ENCODE measurements at regions not wholly inside any gene's neighbourhood (a gene's known extent, or its start where the extent isn't known, plus 50 kb on each side); places are given as distances from the start of the nearest gene placed in this dataset.
"Not testable (repeated sequence)": the region's sequence is repeated elsewhere in the genome, so short reads cannot be mapped to it uniquely, and the experiment has no call there.

GRCh38 chr20:48350313-48350988 lies 477.3 kb downstream of the PREX1 start:
- peak; percentile 40 for DNase-seq

GRCh38 chr20:48349656-48350055 lies 478.1 kb downstream of the PREX1 start:
- DNase-seq, result no peak

- DNase-seq, result no peak
These were observed 479.8 kb downstream of the PREX1 start for GRCh38 chr20:48348022-48348421.

GRCh38 chr20:48342822-48343513 lies 484.8 kb downstream of the PREX1 start:
- no peak for DNase-seq

DNA sequence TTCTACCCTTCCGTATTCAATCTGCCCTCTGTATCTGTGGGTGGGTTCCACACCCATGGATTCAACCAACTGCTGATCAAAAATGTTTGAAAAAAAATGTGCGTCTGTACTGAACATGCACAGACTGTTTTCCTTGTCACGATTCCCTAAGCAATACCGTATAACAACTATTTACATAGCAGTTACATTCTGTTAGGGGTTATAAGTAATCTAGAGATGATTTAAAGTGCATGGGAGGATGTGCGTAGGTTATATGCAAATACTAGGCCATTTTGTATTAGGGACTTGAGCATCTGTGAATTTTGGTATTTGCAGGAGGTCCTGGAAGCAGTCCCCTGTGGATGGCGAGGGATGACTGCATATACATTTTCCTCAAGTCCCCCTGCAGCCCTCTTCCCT lies 486.9 kb downstream of the PREX1 start:
- DNase-seq, result no peak

DNA sequence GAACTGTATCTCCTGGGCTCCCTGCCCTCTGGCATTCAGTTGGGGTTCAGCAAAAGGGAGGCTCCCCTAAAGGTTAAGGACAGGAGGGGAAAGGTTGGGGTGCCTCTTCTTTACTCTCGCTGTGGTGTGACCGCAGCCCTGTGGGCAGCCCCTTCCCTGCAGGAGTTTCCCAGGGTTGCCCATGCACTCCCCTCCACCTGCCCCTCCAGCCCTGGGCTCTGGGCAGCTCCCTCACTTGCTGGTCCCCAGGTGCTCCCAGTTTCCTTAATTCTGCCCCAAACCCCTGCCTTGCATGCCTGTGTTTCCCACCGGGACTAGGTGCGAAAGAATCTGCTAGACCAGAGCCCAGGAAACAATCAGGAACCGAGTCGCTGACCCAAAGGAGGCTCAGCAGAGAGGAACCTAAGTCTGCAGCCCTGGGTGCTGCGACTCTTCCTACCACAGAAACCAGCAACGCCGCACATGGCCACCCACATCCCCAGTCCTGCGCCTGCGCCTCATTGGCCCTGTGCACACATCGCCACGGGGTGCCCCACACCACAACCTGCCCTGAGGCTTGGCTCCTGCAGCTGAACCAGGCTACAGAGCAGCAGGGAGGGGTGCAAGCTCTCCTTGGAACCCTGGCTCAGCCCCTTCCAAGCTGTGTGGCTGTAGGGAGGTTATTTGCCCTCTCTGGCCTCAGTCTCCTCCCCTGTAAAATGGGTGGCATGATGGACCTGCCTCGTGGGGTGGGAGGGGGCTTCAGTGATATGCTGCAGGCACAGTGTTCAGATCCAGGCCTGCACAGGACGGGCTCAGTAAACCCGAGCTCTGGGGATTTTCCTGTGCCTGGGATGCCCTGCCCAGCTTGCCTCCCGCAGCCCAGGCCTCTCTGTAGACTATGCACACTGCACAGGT lies 487.6 kb downstream of the PREX1 start:
- DNase-seq, result no peak

- no peak for DNase-seq
These were observed 488.4 kb downstream of the PREX1 start for GRCh38 chr20:48339190-48339985.

GRCh38 chr20:48338717-48339116 lies 489.1 kb downstream of the PREX1 start:
- no peak for DNase-seq

DNA sequence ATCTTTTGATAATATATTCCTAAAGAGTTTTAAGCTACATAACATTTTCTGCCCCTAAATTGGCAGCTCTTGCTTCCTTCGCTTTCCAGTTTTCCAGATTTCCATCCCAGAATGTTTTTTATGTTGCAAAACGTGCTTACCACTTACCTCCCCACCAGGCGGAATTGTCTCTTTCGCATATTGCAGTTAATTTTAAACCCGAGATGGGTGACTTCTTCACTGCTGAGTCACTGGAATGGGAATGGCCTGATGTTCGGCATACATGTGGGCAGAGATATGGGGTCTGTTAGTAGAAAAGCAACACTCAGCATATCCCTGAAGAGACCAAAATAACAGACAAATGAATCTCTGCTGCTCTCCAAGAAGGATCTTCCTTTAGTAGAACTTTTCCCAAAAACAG lies 491.2 kb downstream of the PREX1 start:
- DNase-seq, result no peak

DNA sequence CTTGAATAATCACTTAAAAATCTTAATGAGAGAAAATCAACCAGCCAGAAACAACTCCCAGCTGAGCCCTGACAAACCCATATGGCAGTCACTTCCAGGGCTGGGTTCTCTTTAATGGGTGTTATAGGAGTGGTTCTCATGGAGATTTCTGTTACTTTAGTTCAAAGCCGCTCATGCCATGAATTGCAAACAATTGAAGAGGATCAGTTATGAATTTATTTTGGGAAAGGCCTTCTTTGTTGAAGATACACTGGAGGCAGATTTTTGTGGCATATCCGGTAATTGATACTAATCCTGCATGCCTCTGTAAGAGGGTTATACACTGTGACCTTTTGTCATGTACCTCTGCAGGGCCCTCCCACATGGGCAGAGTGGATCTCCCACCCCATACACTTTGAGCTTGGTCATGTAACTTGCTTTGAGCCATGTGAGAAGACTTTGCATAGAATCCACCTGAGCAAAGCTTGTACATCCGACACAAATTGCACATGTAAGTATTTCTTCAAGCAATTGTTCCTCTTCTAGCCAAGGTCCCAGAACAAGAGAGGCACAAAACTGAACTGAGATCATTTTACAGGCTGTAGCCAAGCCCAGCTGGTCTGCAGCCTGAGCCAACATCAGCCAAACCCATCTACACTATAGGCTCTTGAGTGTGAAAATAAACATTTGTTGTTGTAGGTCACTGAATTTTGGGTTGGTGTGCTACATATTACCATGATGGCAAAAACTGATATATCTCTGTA lies 492.3 kb downstream of the PREX1 start:
- peak; percentile 93 for DNase-seq

- DNase-seq, result no peak
These were observed 494.1 kb downstream of the PREX1 start for GRCh38 chr20:48333707-48334106.

GRCh38 chr20:48332555-48332954 lies 495.2 kb downstream of the PREX1 start:
- peak; percentile 31 for DNase-seq

DNA sequence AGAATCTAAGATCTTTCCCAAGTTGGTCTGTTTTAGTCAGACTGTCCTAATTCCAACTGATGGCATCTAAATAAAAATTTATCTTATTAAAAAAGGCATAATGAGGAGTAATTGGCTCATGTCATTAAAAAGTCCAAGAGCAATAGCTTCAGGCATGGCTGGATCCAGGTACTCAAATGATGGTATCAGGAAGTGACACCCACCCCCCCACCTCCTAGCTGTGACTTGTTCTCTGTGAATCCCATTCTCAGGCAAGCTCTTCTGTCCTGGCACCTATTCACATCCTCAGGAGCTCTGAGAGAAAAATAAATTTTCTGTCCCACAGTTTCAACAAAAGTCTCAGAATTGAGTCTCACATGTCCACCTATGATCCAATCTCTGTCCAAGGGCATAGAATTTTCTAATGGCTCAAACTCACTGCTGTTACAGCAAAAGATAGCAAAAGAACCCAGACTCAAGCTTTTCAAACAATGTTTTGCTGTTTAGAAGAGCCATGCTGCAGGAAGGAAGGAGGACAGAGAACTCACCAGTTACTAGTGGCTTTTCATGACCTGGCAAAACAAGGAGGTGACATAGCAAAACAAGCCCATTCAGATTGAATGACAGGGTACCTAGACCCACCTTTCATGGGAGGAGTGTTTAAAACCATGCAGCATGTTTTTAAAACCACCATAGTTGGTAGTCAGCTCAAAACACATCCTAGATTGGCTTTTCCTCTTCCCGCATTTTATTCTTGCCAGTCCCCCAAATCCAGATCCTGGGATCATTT lies 496.1 kb downstream of the PREX1 start:
- no peak for DNase-seq

GRCh38 chr20:48329676-48330664 lies 497.8 kb downstream of the PREX1 start:
- peak; percentile 62 for DNase-seq

DNA sequence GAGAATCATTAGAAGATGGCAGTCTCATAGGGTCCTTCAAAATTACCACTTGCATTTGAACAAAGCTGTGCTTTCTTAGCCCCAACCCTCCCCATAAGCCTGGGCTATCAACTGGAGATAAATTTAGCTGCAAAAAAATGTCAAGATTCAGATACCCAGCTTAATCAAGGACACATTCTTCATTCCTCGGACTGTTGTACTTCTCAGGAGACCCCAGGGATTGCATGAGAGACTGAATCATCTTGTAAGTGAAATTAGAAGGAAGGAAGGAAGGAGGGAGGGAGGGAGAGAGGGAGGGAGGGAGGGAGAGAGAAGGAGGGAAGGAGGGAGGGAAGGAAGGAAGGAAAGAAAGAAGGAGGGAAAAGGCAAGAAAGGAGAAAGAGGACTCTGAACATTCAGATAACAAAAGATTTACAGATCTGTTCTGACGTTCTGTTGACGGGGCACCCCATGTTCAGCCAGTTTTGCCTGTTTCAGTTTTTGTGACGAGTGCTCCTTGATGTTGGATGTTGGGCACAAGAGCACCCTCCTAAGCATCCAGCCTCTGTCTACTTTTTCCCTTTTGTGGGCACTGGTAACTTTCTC lies 498.7 kb downstream of the PREX1 start:
- DNase-seq, result no peak

- DNase-seq, result not testable (repeated sequence)
These were observed 500.0 kb downstream of the PREX1 start for GRCh38 chr20:48327848-48328247.

DNA sequence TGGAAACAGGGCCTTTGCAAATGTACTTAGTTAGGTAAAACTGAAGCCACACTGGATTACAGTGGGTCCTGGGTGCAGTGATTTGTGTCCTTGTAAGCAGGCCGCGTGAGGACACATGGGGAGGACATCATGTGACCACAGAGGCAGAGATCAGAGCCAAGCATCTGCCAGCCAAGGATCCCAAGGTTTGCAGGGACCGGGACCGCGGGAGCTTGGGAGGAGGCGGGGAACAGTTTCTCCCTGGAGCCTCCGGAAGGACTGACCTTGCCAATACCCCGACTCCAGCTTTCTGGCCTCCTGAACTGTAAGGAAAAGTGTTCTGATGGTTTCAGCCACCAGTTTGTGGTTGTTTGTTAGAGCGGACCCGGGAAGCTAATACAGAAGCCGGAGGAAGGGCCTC lies 500.9 kb downstream of the PREX1 start:
- DNase-seq, result no peak

DNA sequence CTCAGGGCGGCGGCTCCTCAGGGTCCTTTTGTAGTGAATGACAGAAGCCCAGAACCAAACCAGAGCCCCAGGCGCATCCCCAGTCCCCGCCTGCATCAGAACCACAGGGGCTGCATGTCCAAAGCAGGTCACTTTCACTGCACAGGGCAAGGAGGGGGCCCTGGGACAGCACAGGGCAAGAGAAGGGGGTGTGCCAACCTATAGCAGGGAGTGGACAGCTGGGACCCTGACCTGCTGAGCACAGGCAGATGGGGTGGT lies 501.4 kb downstream of the PREX1 start:
- DNase-seq, result no peak

DNA sequence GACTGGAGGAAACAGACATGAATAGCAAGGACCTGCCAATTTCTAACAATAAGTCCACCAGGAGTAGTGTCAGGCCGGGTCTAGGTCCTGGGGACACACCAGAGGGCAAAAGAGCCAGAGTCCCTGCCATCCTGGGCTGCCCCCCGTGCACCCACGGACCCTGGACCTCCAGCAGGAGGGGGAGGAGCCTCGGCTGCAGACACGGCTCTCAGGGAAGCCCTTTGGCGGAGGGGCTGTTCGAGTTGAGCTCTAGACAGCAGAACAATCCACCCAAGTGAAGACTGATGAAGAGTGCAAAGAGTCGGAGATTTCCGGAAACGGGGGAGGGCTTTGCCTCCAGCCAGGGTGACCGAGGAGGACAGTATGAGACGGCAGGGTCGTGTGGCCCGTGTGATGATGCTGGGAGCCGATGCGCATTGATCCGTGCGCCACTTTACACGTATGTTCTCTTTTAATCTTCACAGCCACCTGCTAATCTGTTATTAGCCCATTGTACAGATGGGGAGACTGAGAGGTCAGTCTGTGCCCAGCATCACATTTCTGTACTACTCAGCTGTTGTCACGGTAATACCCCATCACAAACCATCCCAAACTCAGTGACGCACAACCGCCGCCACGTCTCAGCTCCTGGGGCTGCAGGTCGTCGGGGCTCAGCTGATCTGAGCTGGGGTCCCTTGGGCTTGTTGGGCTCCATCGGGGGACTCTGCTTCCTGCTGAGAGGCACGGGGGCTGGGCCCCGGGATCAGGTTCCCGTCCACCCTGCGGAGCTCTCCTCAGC lies 502.0 kb downstream of the PREX1 start:
- no peak for DNase-seq
